Activated naive CD8-positive, alpha-beta T cell treated with anti-CD3 and anti-CD28 coated beads for 36 hours (primary cell): ENCODE measurements at regions not wholly inside any gene's neighbourhood (a gene's known extent, or its start where the extent isn't known, plus 50 kb on each side); places are given as distances from the start of the nearest gene placed in this dataset.
"Not testable (repeated sequence)": the region's sequence is repeated elsewhere in the genome, so short reads cannot be mapped to it uniquely, and the experiment has no call there.

ENCODE experiments used
- DNase-seq: peaks from one replicate; pipeline ENCODE4 v3.0.0; 2021
- H3K27ac Mint-ChIP-seq: one replicate; pipeline ENCODE4 v1.8.0; 2022; ENCODE audit warnings: mild to moderate bottlenecking, moderate library complexity, mixed read lengths
- H3K27me3 Mint-ChIP-seq: one replicate; pipeline ENCODE4 v1.8.0; 2022; ENCODE audit warnings: mild to moderate bottlenecking, mixed read lengths
- H3K36me3 Mint-ChIP-seq: one replicate; pipeline ENCODE4 v1.8.0; 2021; ENCODE audit warnings: mild to moderate bottlenecking, mixed read lengths
- H3K4me1 Mint-ChIP-seq: one replicate; pipeline ENCODE4 v1.8.0; 2021; ENCODE audit warnings: mixed read lengths
- H3K4me3 Mint-ChIP-seq: one replicate; pipeline ENCODE4 v1.8.0; 2022; ENCODE audit warnings: mild to moderate bottlenecking, moderate library complexity, mixed read lengths
- H3K9me3 Mint-ChIP-seq: one replicate; pipeline ENCODE4 v1.8.0; 2022; ENCODE audit warnings: mixed read lengths

- no peaks in the 10 kb centered on the region for H3K36me3 Mint-ChIP-seq
- no peaks in the 10 kb centered on the region for H3K4me1 Mint-ChIP-seq
- no peak for DNase-seq
- H3K27ac Mint-ChIP-seq, result no peak overlapping the region
- H3K27me3 Mint-ChIP-seq, result no peaks in the 10 kb centered on the region
- no peaks in the 10 kb centered on the region for H3K9me3 Mint-ChIP-seq
- H3K4me3 Mint-ChIP-seq, result no peak overlapping the region
Observed at GRCh38 chr12:60201891-60202290, 606.1 kb downstream of the SLC16A7 start.

DNA sequence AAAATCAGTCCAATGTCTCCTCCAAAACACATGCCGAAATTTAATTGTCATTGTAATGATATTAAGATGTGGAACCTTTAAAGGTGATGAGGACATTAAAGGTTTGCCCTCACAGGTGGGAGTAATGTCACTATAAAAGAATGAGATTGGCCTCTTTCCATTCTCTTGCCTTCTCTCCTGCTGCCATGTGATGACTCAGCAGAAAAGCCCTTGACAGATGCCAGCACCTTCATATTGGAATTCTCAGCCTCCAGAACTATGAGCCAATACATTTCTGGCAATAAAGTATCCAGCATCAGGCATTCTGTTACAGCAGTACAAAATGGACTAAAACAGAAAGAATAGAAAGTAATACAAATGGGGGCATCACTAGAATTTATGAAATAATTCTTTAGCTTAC lies 609.7 kb downstream of the SLC16A7 start:
- no peak for DNase-seq
- Mint-ChIP-seq H3K36me3 (no peaks in the 10 kb centered on the region), H3K9me3 (no peaks in the 10 kb centered on the region), H3K27ac (no peak overlapping the region), H3K27me3 (no peaks in the 10 kb centered on the region), H3K4me3 (no peak overlapping the region), H3K4me1 (no peaks in the 10 kb centered on the region)

GRCh38 chr12:60209521-60209920 lies 613.7 kb downstream of the SLC16A7 start:
- no peaks in the 10 kb centered on the region for H3K4me1 Mint-ChIP-seq
- H3K36me3 Mint-ChIP-seq, result no peaks in the 10 kb centered on the region
- no peaks in the 10 kb centered on the region for H3K27me3 Mint-ChIP-seq
- no peak overlapping the region for H3K4me3 Mint-ChIP-seq
- DNase-seq, result no peak
- no peak overlapping the region for H3K27ac Mint-ChIP-seq
- peaks cover 2% of the 10 kb centered on the region for H3K9me3 Mint-ChIP-seq

DNA sequence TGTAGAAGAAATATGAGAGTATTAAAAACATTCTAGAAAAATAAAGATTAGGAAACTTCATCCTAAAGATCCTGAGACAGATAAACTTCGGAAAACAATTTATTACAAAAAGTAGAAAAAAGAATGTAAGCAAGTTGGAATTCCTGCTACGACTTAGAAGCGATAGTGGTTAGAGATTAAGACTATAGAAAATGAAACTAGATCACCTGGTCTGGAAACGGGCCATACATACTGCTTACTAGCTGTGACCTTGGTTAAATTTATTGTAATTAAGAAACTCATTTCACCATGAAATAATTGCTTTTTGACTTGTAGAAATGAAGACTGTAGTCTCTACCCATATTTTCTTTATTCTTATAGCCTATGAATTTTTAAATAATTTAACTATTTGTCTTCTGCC lies 614.1 kb downstream of the SLC16A7 start:
- H3K9me3 Mint-ChIP-seq, result peaks cover 2% of the 10 kb centered on the region
- H3K27ac Mint-ChIP-seq, result no peak overlapping the region
- no peaks in the 10 kb centered on the region for H3K36me3 Mint-ChIP-seq
- H3K27me3 Mint-ChIP-seq, result no peaks in the 10 kb centered on the region
- no peaks in the 10 kb centered on the region for H3K4me1 Mint-ChIP-seq
- DNase-seq, result no peak
- H3K4me3 Mint-ChIP-seq, result no peak overlapping the region

GRCh38 chr12:60210756-60211155 lies 614.9 kb downstream of the SLC16A7 start:
- DNase-seq, result no peak
- Mint-ChIP-seq H3K27ac (no peak overlapping the region), H3K9me3 (peaks cover 2% of the 10 kb centered on the region), H3K4me3 (no peak overlapping the region), H3K4me1 (no peaks in the 10 kb centered on the region), H3K36me3 (no peaks in the 10 kb centered on the region), H3K27me3 (no peaks in the 10 kb centered on the region)

DNA sequence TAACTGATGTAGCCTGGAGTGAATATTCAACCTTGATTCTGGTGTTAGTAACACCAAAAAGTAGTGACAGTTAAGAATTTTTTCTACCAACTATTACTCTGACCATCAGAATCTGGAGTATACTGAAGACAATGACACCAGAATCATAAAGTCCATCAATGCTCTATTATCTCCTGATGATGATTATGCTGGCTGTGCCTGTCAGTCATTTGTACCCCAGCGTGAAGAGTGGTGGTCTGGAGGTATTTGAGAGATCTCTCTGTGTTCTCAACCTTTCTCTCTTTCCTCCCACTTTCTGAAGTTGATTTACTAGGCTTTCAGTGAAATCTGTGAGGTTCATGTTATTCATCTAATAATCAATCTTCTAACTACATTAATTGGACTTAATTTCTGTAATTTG lies 615.4 kb downstream of the SLC16A7 start:
- Mint-ChIP-seq H3K4me3 (no peak overlapping the region), H3K36me3 (no peaks in the 10 kb centered on the region), H3K4me1 (no peaks in the 10 kb centered on the region), H3K27me3 (no peaks in the 10 kb centered on the region), H3K27ac (no peak overlapping the region), H3K9me3 (peaks cover 2% of the 10 kb centered on the region)
- no peak for DNase-seq

DNA sequence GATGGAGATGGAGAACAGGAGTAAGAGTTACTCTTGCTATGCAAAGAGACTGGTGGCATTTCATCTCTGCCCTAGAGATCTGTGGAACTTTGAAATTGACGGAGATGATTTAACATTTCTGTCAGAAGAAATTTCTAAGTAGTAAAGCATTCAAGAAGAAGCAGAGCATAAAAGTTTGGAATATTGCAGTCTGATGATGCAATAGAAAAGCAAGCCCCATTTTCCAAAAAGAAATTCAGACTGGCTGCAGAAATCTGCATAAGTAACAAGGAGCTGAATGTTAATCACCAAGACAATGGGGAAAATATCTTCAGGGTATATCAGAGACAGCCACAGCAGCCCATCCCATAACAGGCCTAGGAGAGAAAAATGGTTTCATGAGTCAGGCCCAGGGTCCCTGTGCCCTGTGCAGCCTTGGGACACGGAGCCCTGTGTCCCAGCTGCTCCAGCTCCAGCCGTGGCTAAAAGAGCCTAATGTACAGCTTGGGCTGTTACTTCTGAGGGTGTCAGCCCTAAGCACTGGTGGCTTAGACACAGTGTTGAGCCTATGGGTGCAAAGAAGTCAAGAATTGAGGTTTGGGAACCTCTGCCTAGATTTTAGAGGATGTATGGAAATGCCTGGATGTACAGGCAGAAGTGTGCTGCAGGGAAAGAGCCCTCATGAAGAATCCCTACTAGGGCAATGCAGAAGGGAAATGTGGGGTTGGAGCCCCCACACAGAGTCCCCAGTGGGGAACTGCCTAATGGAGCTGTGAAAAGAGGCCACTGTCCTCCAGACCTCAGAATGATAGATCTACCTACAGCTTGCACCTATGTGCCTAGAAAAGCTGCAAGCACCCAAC lies 616.6 kb downstream of the SLC16A7 start:
- H3K27ac Mint-ChIP-seq, result no peak overlapping the region
- no peaks in the 10 kb centered on the region for H3K27me3 Mint-ChIP-seq
- H3K4me1 Mint-ChIP-seq, result no peaks in the 10 kb centered on the region
- DNase-seq, result no peak
- no peak overlapping the region for H3K4me3 Mint-ChIP-seq
- no peaks in the 10 kb centered on the region for H3K36me3 Mint-ChIP-seq
- H3K9me3 Mint-ChIP-seq, result peaks cover 2% of the 10 kb centered on the region

DNA sequence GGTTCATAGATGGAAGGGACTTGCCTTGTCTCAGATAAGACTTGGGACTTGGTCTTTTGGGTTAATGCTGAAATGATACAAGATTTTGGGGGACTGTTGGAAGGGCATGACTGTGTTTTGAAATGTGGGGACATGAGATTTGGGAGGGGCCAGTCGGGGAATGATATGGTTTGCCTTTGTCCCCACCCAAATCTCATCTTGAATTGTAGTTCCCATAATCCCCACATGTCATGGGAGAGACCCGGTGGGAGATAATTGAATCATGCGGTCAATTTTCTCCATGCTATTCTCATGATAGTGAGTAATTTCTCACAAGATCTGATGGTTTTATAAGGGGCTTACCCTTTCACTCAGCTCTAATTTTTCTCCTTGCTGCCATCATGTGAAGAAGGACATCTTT lies 617.4 kb downstream of the SLC16A7 start:
- DNase-seq, H3K36me3 Mint-ChIP-seq, H3K4me3 Mint-ChIP-seq, H3K27ac Mint-ChIP-seq, H3K4me1 Mint-ChIP-seq, H3K27me3 Mint-ChIP-seq, H3K9me3 Mint-ChIP-seq: not testable (repeated sequence)

GRCh38 chr12:60216226-60216625 lies 620.4 kb downstream of the SLC16A7 start:
- no peaks in the 10 kb centered on the region for H3K36me3 Mint-ChIP-seq
- no peaks in the 10 kb centered on the region for H3K27me3 Mint-ChIP-seq
- peaks cover 2% of the 10 kb centered on the region for H3K9me3 Mint-ChIP-seq
- H3K4me1 Mint-ChIP-seq, result no peaks in the 10 kb centered on the region
- no peak overlapping the region for H3K27ac Mint-ChIP-seq
- DNase-seq, result no peak
- H3K4me3 Mint-ChIP-seq, result no peak overlapping the region

GRCh38 chr12:60223242-60223641 lies 627.4 kb downstream of the SLC16A7 start:
- no peaks in the 10 kb centered on the region for H3K36me3 Mint-ChIP-seq
- peaks cover 2% of the 10 kb centered on the region for H3K9me3 Mint-ChIP-seq

DNA sequence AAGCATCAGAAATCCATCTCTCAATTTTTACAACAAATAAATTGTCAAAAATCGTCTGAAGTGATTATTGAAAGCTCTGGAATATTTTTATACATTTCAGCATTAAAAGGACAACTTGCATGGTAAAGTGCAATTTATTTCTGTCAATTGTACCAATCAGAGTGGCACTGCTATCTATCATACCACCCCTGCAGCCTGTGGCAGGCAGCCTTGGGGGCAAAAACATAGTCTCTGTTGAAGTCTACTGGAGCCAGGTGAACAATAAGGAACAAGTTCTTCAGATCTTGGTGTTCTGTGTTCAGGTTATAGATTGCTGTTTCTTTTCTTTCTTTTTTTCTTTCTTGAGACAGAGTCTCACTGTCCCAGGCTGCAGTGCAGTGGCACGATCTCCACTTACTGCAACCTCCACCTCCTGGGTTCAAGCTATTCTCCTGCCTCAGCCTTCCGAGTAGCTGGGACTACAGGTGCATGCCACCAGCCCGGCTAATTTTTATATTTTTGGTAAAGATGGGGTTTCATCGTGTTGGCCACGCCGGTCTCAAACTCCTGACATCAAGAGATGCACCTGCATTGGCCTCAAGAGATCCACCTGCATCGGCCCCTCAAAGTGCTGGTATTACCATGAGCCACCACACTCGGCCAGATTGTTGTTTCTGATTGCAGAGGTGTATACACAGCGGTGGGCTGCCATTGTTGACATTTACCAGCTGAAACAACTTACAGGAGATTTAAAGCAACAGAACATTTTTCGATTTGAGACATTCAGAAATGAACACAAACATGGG lies 629.6 kb downstream of the SLC16A7 start:
- H3K4me1 Mint-ChIP-seq, result no peaks in the 10 kb centered on the region

More at GRCh38 chr12:60223242-60223641, 627.4 kb downstream of the SLC16A7 start:
- Mint-ChIP-seq H3K27me3 (no peaks in the 10 kb centered on the region), H3K4me1 (no peaks in the 10 kb centered on the region), H3K4me3 (no peak overlapping the region), H3K27ac (no peak overlapping the region)
- DNase-seq, result no peak

GRCh38 chr12:60227916-60228315 lies 632.1 kb downstream of the SLC16A7 start:
- Mint-ChIP-seq H3K27ac (no peak overlapping the region), H3K36me3 (no peaks in the 10 kb centered on the region), H3K27me3 (no peaks in the 10 kb centered on the region), H3K9me3 (peaks cover 2% of the 10 kb centered on the region), H3K4me3 (no peak overlapping the region), H3K4me1 (no peaks in the 10 kb centered on the region)
- no peak for DNase-seq

More for the DNA sequence above, 629.6 kb downstream of the SLC16A7 start:
- Mint-ChIP-seq H3K9me3 (peaks cover 2% of the 10 kb centered on the region), H3K4me3 (no peak overlapping the region), H3K27ac (no peak overlapping the region), H3K27me3 (no peaks in the 10 kb centered on the region), H3K36me3 (no peaks in the 10 kb centered on the region)
- DNase-seq, result no peak

DNA sequence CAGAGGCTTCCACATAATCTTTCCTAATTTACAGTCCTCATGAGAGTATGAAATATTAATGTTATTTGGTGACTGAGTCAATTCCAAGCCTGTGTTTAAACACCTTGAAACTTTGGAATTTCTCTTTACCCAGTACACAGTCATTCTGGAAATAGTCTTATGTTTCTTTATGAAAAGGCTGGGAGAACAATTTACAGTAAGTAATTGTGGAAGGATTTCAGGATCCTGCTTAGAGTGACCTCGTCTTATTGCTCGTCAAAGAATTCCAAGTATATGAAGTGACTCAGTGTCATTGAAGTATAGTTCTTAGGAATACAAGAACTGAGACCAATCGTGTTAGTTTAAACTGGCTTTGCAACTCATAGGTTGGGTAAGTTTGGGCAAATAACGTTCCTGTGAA lies 634.2 kb downstream of the SLC16A7 start:
- no peaks in the 10 kb centered on the region for H3K36me3 Mint-ChIP-seq
- DNase-seq, result no peak
- no peaks in the 10 kb centered on the region for H3K4me1 Mint-ChIP-seq
- H3K9me3 Mint-ChIP-seq, result peaks cover 2% of the 10 kb centered on the region
- H3K27me3 Mint-ChIP-seq, result no peaks in the 10 kb centered on the region
- no peak overlapping the region for H3K4me3 Mint-ChIP-seq
- no peak overlapping the region for H3K27ac Mint-ChIP-seq

DNA sequence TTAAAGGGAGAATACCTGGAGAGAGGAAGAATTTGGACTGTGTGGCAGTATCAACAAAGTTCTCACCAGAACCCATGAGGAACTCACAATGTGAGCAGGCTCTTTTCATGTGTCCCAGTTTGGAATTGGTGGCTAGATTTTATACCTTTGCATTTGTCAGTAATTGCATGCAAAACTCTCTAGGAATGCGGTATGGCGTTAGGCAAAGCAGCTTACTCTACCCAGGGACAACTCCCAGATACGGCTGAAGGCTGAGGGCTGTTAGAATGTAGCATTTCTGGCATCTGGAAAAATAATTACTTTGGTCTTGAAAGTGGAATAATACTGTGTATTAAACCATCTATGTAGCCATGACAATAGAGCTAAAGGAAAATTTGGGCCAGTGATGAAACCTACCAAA lies 635.5 kb downstream of the SLC16A7 start:
- H3K4me3 Mint-ChIP-seq, result no peak overlapping the region
- no peaks in the 10 kb centered on the region for H3K36me3 Mint-ChIP-seq
- DNase-seq, result no peak
- no peaks in the 10 kb centered on the region for H3K4me1 Mint-ChIP-seq
- no peak overlapping the region for H3K27ac Mint-ChIP-seq
- peaks cover 4% of the 10 kb centered on the region for H3K9me3 Mint-ChIP-seq
- H3K27me3 Mint-ChIP-seq, result no peaks in the 10 kb centered on the region

- Mint-ChIP-seq H3K36me3 (no peaks in the 10 kb centered on the region), H3K4me1 (no peaks in the 10 kb centered on the region), H3K27me3 (no peaks in the 10 kb centered on the region), H3K4me3 (no peak overlapping the region), H3K27ac (no peak overlapping the region), H3K9me3 (peaks cover 5% of the 10 kb centered on the region)
- DNase-seq, result no peak
Observed at GRCh38 chr12:60231976-60232907, 636.4 kb downstream of the SLC16A7 start.
